Omental fat pad (tissue), 3 donors: ENCODE measurements at regions not wholly inside any gene's neighbourhood (a gene's known extent, or its start where the extent isn't known, plus 50 kb on each side); places are given as distances from the start of the nearest gene placed in this dataset.

Experiments used
- ATAC-seq: fragments of 150-250 bp; one replicate; pipeline ENCODE4 v1.9.1; 2016; ENCODE audit warnings: mild to moderate bottlenecking, moderate library complexity; ENCODE audit not compliant: low FRiP score
- DNase-seq: peaks from one replicate; pipeline ENCODE4 v3.0.0-alpha.2; 2019; ENCODE audit warnings: low spot score
- CTCF ChIP-seq, 3 donors: fragments of 450-650 bp; IDR thresholded peaks; one replicate each; pipeline ENCODE4 v1.5.1; 2016 to 2017; ENCODE audit warnings: antibody characterized with exemption in 3 of 3, mild to moderate bottlenecking in 3 of 3, moderate library complexity in 2 of 3

GRCh38 chr10:113438652-113439051, 114.2 kb upstream of the HABP2 start:
- DNase-seq (no peak), ATAC-seq (no peak)
- TF ChIP-seq CTCF (IDR thresholded peaks at IDR 0.05), result no peak

- TF ChIP-seq CTCF (IDR thresholded peaks at IDR 0.05), result no peak
- no peak for DNase-seq
- ATAC-seq, result no peak
These were observed 111.6 kb upstream of the HABP2 start for GRCh38 chr10:113441220-113441619.

- DNase-seq, result no peak
These were observed 111.1 kb upstream of the HABP2 start for GRCh38 chr10:113441686-113442270.

GRCh38 chr10:113442336-113442735, 110.5 kb upstream of the HABP2 start:
- DNase-seq (no peak), ATAC-seq (no peak)
- no peak for TF ChIP-seq CTCF (IDR thresholded peaks at IDR 0.05)

More at GRCh38 chr10:113441686-113442270, 111.1 kb upstream of the HABP2 start:
- ATAC-seq, result no peak
- TF ChIP-seq CTCF (IDR thresholded peaks at IDR 0.05), result no peak

GRCh38 chr10:113443141-113443925, 109.5 kb upstream of the HABP2 start:
- no peak for DNase-seq
- ATAC-seq, result no peak
- TF ChIP-seq CTCF (IDR thresholded peaks at IDR 0.05), result no peak

GRCh38 chr10:113444766-113445365, 108.0 kb upstream of the HABP2 start:
- TF ChIP-seq CTCF (IDR thresholded peaks at IDR 0.05), result no peak
- DNase-seq (no peak), ATAC-seq (no peak)
